Effector memory CD4-positive, alpha-beta T cell (primary cell): ENCODE measurements at regions not wholly inside any gene's neighbourhood (a gene's known extent, or its start where the extent isn't known, plus 50 kb on each side); places are given as distances from the start of the nearest gene placed in this dataset.

Experiments
- DNase-seq, 3 donors: peaks; one replicate each; pipeline ENCODE4 v3.0.0-alpha.2; 2020
- H3K27ac ChIP-seq: 2 replicates; pipeline ENCODE4 v1.7.0; 2013; ENCODE audit warnings: mild to moderate bottlenecking, low read length, moderate library complexity; ENCODE audit not compliant: insufficient read depth, poor library complexity, severe bottlenecking
- H3K27me3 ChIP-seq: replicated peaks from 2 replicates; pipeline ENCODE4 v1.7.0; 2013; ENCODE audit warnings: mild to moderate bottlenecking, low read length; ENCODE audit not compliant: insufficient read depth, control insufficient read depth, poor library complexity, severe bottlenecking
- H3K36me3 ChIP-seq: 2 replicates; pipeline ENCODE4 v1.7.0; 2013; ENCODE audit warnings: mild to moderate bottlenecking, low read length, moderate library complexity; ENCODE audit not compliant: control insufficient read depth, insufficient read depth
- H3K4me1 ChIP-seq: 2 replicates; pipeline ENCODE4 v1.7.0; 2013; ENCODE audit warnings: low read length, mild to moderate bottlenecking; ENCODE audit not compliant: control insufficient read depth, insufficient read depth, poor library complexity, severe bottlenecking
- H3K4me3 ChIP-seq: 2 replicates; pipeline ENCODE4 v1.7.0; 2013; ENCODE audit warnings: low read length, low read depth, mild to moderate bottlenecking; ENCODE audit not compliant: insufficient read depth, poor library complexity, severe bottlenecking
- H3K9me3 ChIP-seq: 2 replicates; pipeline ENCODE4 v1.7.0; 2013; ENCODE audit warnings: mild to moderate bottlenecking, low read length, moderate library complexity; ENCODE audit not compliant: control insufficient read depth

- no peak for DNase-seq
- Histone ChIP-seq H3K27me3 (no peaks in the 10 kb centered on the region), H3K9me3 (no peaks in the 10 kb centered on the region), H3K4me1 (no peaks in the 10 kb centered on the region), H3K4me3 (no peak overlapping the region), H3K36me3 (no peaks in the 10 kb centered on the region), H3K27ac (no peak overlapping the region)
Observed at GRCh38 chr5:136661026-136661425, 295.7 kb upstream of the TRPC7 start.

- Histone ChIP-seq H3K27me3 (no peaks in the 10 kb centered on the region), H3K36me3 (no peaks in the 10 kb centered on the region), H3K27ac (no peak overlapping the region), H3K9me3 (no peaks in the 10 kb centered on the region), H3K4me1 (no peaks in the 10 kb centered on the region), H3K4me3 (no peak overlapping the region)
- no peak for DNase-seq
Observed at GRCh38 chr5:136656811-136657210, 291.5 kb upstream of the TRPC7 start.

GRCh38 chr5:136655468-136655867, 290.1 kb upstream of the TRPC7 start:
- Histone ChIP-seq H3K4me1 (no peaks in the 10 kb centered on the region), H3K27ac (no peak overlapping the region), H3K9me3 (no peaks in the 10 kb centered on the region), H3K27me3 (no peaks in the 10 kb centered on the region), H3K36me3 (no peaks in the 10 kb centered on the region), H3K4me3 (no peak overlapping the region)
- DNase-seq, result no peak

GRCh38 chr5:136646915-136647314, 281.6 kb upstream of the TRPC7 start:
- H3K4me3 ChIP-seq, result no peak overlapping the region
- H3K9me3 ChIP-seq, result no peaks in the 10 kb centered on the region
- no peak for DNase-seq

GRCh38 chr5:136642976-136643375, 277.6 kb upstream of the TRPC7 start:
- Histone ChIP-seq H3K9me3 (no peaks in the 10 kb centered on the region), H3K27ac (no peak overlapping the region), H3K4me1 (no peaks in the 10 kb centered on the region), H3K27me3 (no peaks in the 10 kb centered on the region), H3K4me3 (no peak overlapping the region), H3K36me3 (no peaks in the 10 kb centered on the region)
- DNase-seq, result no peak

More at GRCh38 chr5:136646915-136647314, 281.6 kb upstream of the TRPC7 start:
- Histone ChIP-seq H3K4me1 (no peaks in the 10 kb centered on the region), H3K27me3 (no peaks in the 10 kb centered on the region), H3K36me3 (no peaks in the 10 kb centered on the region), H3K27ac (no peak overlapping the region)

GRCh38 chr5:136639616-136640015, 274.3 kb upstream of the TRPC7 start:
- H3K27me3 ChIP-seq, result no peaks in the 10 kb centered on the region
- H3K4me3 ChIP-seq, result no peak overlapping the region
- no peaks in the 10 kb centered on the region for H3K4me1 ChIP-seq
- DNase-seq, result no peak
- H3K36me3 ChIP-seq, result no peaks in the 10 kb centered on the region
- H3K9me3 ChIP-seq, result no peaks in the 10 kb centered on the region
- H3K27ac ChIP-seq, result no peak overlapping the region

GRCh38 chr5:136638084-136638483, 272.7 kb upstream of the TRPC7 start:
- no peaks in the 10 kb centered on the region for H3K9me3 ChIP-seq
- no peaks in the 10 kb centered on the region for H3K27me3 ChIP-seq
- no peaks in the 10 kb centered on the region for H3K4me1 ChIP-seq
- no peak overlapping the region for H3K4me3 ChIP-seq
- no peak overlapping the region for H3K27ac ChIP-seq
- H3K36me3 ChIP-seq, result no peaks in the 10 kb centered on the region
- no peak for DNase-seq

GRCh38 chr5:136636001-136636400, 270.7 kb upstream of the TRPC7 start:
- H3K4me3 ChIP-seq, result no peak overlapping the region
- no peaks in the 10 kb centered on the region for H3K4me1 ChIP-seq
- H3K27me3 ChIP-seq, result no peaks in the 10 kb centered on the region
- no peak overlapping the region for H3K27ac ChIP-seq
- no peak for DNase-seq
- H3K36me3 ChIP-seq, result no peaks in the 10 kb centered on the region
- H3K9me3 ChIP-seq, result no peaks in the 10 kb centered on the region

GRCh38 chr5:136631186-136631585, 265.8 kb upstream of the TRPC7 start:
- DNase-seq, result no peak
- H3K4me1 ChIP-seq, result no peaks in the 10 kb centered on the region

GRCh38 chr5:136629125-136629792, 263.9 kb upstream of the TRPC7 start:
- DNase-seq, result no peak
- Histone ChIP-seq H3K4me1 (no peaks in the 10 kb centered on the region), H3K27me3 (no peaks in the 10 kb centered on the region), H3K4me3 (no peak overlapping the region), H3K9me3 (no peaks in the 10 kb centered on the region), H3K36me3 (no peaks in the 10 kb centered on the region), H3K27ac (no peak overlapping the region)

More at GRCh38 chr5:136631186-136631585, 265.8 kb upstream of the TRPC7 start:
- no peaks in the 10 kb centered on the region for H3K27me3 ChIP-seq
- no peak overlapping the region for H3K4me3 ChIP-seq
- no peak overlapping the region for H3K27ac ChIP-seq
- H3K36me3 ChIP-seq, result no peaks in the 10 kb centered on the region
- no peaks in the 10 kb centered on the region for H3K9me3 ChIP-seq
